MM.1S (cell line): ENCODE measurements at regions not wholly inside any gene's neighbourhood (a gene's known extent, or its start where the extent isn't known, plus 50 kb on each side); places are given as distances from the start of the nearest gene placed in this dataset.

Experiments used
- DNase-seq: peaks from one replicate; pipeline ENCODE4 v3.0.0-alpha.2; 2015
- H2AFZ ChIP-seq: fragments of 300-600 bp; sonication (generic); 2 replicates; pipeline ENCODE4 v1.6.0; 2016; ENCODE audit warnings: antibody characterized with exemption, low read length
- H3F3A ChIP-seq: fragments of 300-600 bp; sonication (generic); 2 replicates; pipeline ENCODE4 v1.6.1; 2016; ENCODE audit warnings: mild to moderate bottlenecking, antibody characterized with exemption, low read length, moderate library complexity, mixed read lengths; ENCODE audit not compliant: insufficient read depth
- H3K27ac ChIP-seq: fragments of 300-600 bp; sonication (generic); 2 replicates; pipeline ENCODE4 v1.5.1; 2016; ENCODE audit warnings: mild to moderate bottlenecking, low read length
- H3K27me3 ChIP-seq: fragments of 300-600 bp; sonication (generic); replicated peaks from 2 replicates; pipeline ENCODE4 v1.6.0; 2016; ENCODE audit warnings: low read length; ENCODE audit not compliant: insufficient read depth
- H3K36me3 ChIP-seq: fragments of 300-600 bp; sonication (generic); replicated peaks from 2 replicates; pipeline ENCODE4 v1.6.1; 2016; ENCODE audit warnings: mild to moderate bottlenecking, low read length, mixed read lengths; ENCODE audit not compliant: insufficient read depth
- H3K4me1 ChIP-seq: fragments of 300-600 bp; sonication (generic); 2 replicates; pipeline ENCODE4 v1.6.1; 2016; ENCODE audit warnings: low read length, mixed read lengths
- H3K4me2 ChIP-seq: fragments of 300-600 bp; sonication (generic); 2 replicates; pipeline ENCODE4 v1.6.0; 2016; ENCODE audit warnings: low read depth, low read length
- H3K4me3 ChIP-seq: fragments of 300-600 bp; sonication (generic); 2 replicates; pipeline ENCODE4 v1.5.1; 2016; ENCODE audit warnings: low read length, mixed read lengths
- H3K79me2 ChIP-seq: fragments of 300-600 bp; sonication (generic); 2 replicates; pipeline ENCODE4 v1.6.1; 2016; ENCODE audit warnings: mixed run types, low read length, mixed read lengths
- H3K9ac ChIP-seq: fragments of 300-600 bp; sonication (generic); 2 replicates; pipeline ENCODE4 v1.6.1; 2016; ENCODE audit warnings: low read length, mixed read lengths
- H3K9me2 ChIP-seq: fragments of 300-600 bp; sonication (generic); replicated peaks from 2 replicates; pipeline ENCODE4 v1.6.1; 2016; ENCODE audit warnings: mild to moderate bottlenecking, low read length, mixed read lengths; ENCODE audit not compliant: insufficient read depth
- H3K9me3 ChIP-seq: fragments of 300-600 bp; sonication (generic); replicated peaks from 2 replicates; pipeline ENCODE4 v1.6.1; 2016; ENCODE audit warnings: mild to moderate bottlenecking, low read length, mixed read lengths; ENCODE audit not compliant: insufficient read depth
- H4K20me1 ChIP-seq: fragments of 300-600 bp; sonication (generic); 2 replicates; pipeline ENCODE4 v1.6.1; 2016; ENCODE audit warnings: mild to moderate bottlenecking, low read length, moderate library complexity, mixed read lengths; ENCODE audit not compliant: insufficient read depth
- CTCF ChIP-seq: fragments of 300-600 bp; sonication (generic); IDR thresholded peaks from 2 replicates; pipeline ENCODE4 v1.5.1; 2016; ENCODE audit warnings: antibody characterized with exemption, low read length, mixed read lengths
- EZH2 ChIP-seq: fragments of 300-600 bp; sonication (generic); optimal IDR thresholded peaks from 2 replicates; pipeline ENCODE3; 2017; ENCODE audit warnings: low read depth, mild to moderate bottlenecking, antibody characterized with exemption, low read length, mixed read lengths
- EZH2phosphoT487 ChIP-seq: fragments of 300-600 bp; sonication (generic); IDR thresholded peaks from 2 replicates; pipeline ENCODE4 v1.6.1; 2018; ENCODE audit warnings: antibody characterized with exemption, low read length

- Histone ChIP-seq H3K9me2 (no peaks in the 10 kb centered on the region), H3K9ac (no peak overlapping the region)
- DNase-seq: no peak
These were observed 652.0 kb downstream of the LIG4 start for GRCh38 chr13:107563099-107563925.

GRCh38 chr13:107562203-107562602 lies 653.1 kb downstream of the LIG4 start:
- Histone ChIP-seq H3K27ac (no peak overlapping the region), H3K4me3 (no peak overlapping the region), H3K27me3 (no peaks in the 10 kb centered on the region), H3K9me3 (no peaks in the 10 kb centered on the region), H2AFZ (no peak overlapping the region), H4K20me1 (no peaks in the 10 kb centered on the region), H3K9ac (no peak overlapping the region), H3K4me1 (no peaks in the 10 kb centered on the region), H3K79me2 (no peaks in the 10 kb centered on the region), H3K36me3 (no peaks in the 10 kb centered on the region), H3K4me2 (no peak overlapping the region), H3K9me2 (no peaks in the 10 kb centered on the region), H3F3A (no peaks in the 10 kb centered on the region)
- DNase-seq: no peak
- TF ChIP-seq EZH2phosphoT487 (no peak), CTCF (no peak), EZH2 (no peak)

More at GRCh38 chr13:107563099-107563925, 652.0 kb downstream of the LIG4 start:
- Histone ChIP-seq H3K4me3 (no peak overlapping the region), H3K4me1 (no peaks in the 10 kb centered on the region), H3K4me2 (no peak overlapping the region), H3K36me3 (no peaks in the 10 kb centered on the region), H3K9me3 (no peaks in the 10 kb centered on the region), H3K27ac (no peak overlapping the region), H3K27me3 (no peaks in the 10 kb centered on the region), H2AFZ (no peak overlapping the region), H3K79me2 (no peaks in the 10 kb centered on the region), H3F3A (no peaks in the 10 kb centered on the region), H4K20me1 (no peaks in the 10 kb centered on the region)
- TF ChIP-seq CTCF (no peak), EZH2 (no peak), EZH2phosphoT487 (no peak)

- DNase-seq: no peak
- Histone ChIP-seq H3K36me3 (no peaks in the 10 kb centered on the region), H3K9ac (no peak overlapping the region), H4K20me1 (no peaks in the 10 kb centered on the region), H3F3A (no peaks in the 10 kb centered on the region), H2AFZ (no peak overlapping the region), H3K9me3 (no peaks in the 10 kb centered on the region), H3K9me2 (no peaks in the 10 kb centered on the region), H3K4me2 (no peak overlapping the region), H3K27me3 (no peaks in the 10 kb centered on the region), H3K4me3 (no peak overlapping the region), H3K79me2 (no peaks in the 10 kb centered on the region), H3K27ac (no peak overlapping the region), H3K4me1 (no peaks in the 10 kb centered on the region)
- TF ChIP-seq CTCF (no peak), EZH2phosphoT487 (no peak), EZH2 (no peak)
These were observed 660.9 kb downstream of the LIG4 start for GRCh38 chr13:107554460-107554859.
